WERI-Rb-1 (cell line): ENCODE measurements at regions not wholly inside any gene's neighbourhood (a gene's known extent, or its start where the extent isn't known, plus 50 kb on each side); places are given as distances from the start of the nearest gene placed in this dataset.

Experiments used
- DNase-seq: peaks from one replicate; pipeline ENCODE4 v3.0.0-alpha.2; 2020
- H3K27ac ChIP-seq: fragments of 250-450 bp; sonication (Bioruptor Pico); 2 replicates; pipeline ENCODE4 v1.5.1; 2020; ENCODE audit warnings: mild to moderate bottlenecking, moderate library complexity
- H3K27me3 ChIP-seq: fragments of 250-450 bp; sonication (Bioruptor Pico); 2 replicates; pipeline ENCODE4 v1.5.1; 2021; ENCODE audit warnings: mild to moderate bottlenecking, low read depth, moderate library complexity; ENCODE audit not compliant: insufficient read depth, severe bottlenecking
- H3K36me3 ChIP-seq: fragments of 250-450 bp; sonication (Bioruptor Pico); 2 replicates; pipeline ENCODE4 v1.5.1; 2020; ENCODE audit warnings: mild to moderate bottlenecking, moderate library complexity
- H3K4me3 ChIP-seq: 2 replicates; pipeline ENCODE4 v1.5.1; 2011; ENCODE audit warnings: low read depth, mild to moderate bottlenecking, control low read depth, low read length
- H3K9me3 ChIP-seq: fragments of 250-450 bp; sonication (Bioruptor Pico); 2 replicates; pipeline ENCODE4 v1.5.1; 2021; ENCODE audit warnings: mild to moderate bottlenecking, moderate library complexity; ENCODE audit not compliant: severe bottlenecking
- TF ChIP-seq, protein P1 (sequence below): IDR thresholded peaks from 2 replicates; pipeline ENCODE4 v1.5.1; 2011; ENCODE audit warnings: low read depth, mild to moderate bottlenecking, control low read depth, inconsistent platforms, low read length

DNA sequence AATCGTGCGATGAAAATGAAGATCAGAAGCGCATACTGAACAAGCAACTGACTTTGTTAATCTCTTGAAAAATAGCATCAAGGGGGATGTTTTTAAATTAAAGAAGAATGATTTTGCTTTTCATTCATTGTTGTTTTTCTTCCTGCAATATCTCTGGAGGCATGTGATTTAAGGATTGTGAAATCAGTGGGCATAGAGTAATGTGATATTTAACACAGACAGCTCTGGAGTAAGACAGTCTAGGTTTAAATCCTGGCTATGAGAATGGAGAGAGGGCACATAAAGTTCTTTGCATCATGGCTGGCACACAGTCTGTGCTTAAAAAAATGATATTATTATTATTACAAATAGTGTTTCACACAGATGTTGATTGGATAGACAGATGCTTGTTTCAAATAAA is 243.1 kb upstream of the NBEA start:
- Histone ChIP-seq H3K4me3 (no peak overlapping the region), H3K27me3 (no peaks in the 10 kb centered on the region), H3K27ac (no peak overlapping the region), H3K36me3 (no peaks in the 10 kb centered on the region), H3K9me3 (no peaks in the 10 kb centered on the region)
- TF ChIP-seq, protein P1, sequence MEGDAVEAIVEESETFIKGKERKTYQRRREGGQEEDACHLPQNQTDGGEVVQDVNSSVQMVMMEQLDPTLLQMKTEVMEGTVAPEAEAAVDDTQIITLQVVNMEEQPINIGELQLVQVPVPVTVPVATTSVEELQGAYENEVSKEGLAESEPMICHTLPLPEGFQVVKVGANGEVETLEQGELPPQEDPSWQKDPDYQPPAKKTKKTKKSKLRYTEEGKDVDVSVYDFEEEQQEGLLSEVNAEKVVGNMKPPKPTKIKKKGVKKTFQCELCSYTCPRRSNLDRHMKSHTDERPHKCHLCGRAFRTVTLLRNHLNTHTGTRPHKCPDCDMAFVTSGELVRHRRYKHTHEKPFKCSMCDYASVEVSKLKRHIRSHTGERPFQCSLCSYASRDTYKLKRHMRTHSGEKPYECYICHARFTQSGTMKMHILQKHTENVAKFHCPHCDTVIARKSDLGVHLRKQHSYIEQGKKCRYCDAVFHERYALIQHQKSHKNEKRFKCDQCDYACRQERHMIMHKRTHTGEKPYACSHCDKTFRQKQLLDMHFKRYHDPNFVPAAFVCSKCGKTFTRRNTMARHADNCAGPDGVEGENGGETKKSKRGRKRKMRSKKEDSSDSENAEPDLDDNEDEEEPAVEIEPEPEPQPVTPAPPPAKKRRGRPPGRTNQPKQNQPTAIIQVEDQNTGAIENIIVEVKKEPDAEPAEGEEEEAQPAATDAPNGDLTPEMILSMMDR: no peak
- no peak for DNase-seq

DNA sequence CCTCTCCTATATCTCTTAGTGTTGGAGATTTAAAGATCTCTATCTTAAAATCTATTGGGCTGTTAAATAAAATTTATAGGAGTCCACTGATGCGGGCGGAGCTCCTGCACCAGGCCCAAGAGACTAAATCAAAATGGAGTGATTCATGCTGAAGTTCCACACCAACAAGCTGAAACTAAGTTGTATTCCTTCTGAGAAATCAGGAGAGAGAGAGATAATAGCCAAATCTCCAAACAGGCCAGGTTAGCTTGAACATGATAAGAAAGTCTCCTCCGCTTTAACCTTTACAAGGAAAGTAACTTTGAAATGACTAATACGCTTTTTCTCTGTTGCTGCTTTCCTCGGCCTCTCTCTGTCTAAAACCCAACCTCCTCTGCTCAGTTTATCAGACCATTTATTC is 241.9 kb upstream of the NBEA start:
- H3K27ac ChIP-seq: no peak overlapping the region
- no peak for DNase-seq
- no peaks in the 10 kb centered on the region for H3K36me3 ChIP-seq
- no peaks in the 10 kb centered on the region for H3K27me3 ChIP-seq
- H3K9me3 ChIP-seq: no peaks in the 10 kb centered on the region
- H3K4me3 ChIP-seq: no peak overlapping the region
- TF ChIP-seq, protein P1: no peak

DNA sequence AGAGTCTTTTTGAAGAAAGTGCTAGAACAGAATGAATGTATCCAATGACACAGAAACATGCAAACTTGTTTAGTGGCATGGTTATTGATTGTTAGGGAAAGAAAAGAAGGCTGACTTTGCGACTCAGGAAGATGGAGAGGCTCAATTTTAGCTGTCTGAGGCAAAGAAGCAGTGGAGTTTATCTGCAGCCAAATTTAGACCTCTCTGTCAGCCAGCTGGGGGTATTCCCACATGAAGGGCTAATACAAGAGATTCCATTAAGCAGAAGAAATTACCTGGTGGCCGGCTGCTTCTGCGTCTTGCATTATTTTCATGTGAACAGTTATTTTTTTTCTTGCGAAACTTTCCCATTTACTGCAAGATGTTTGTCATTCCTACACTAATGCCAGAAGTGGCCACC is 240.2 kb upstream of the NBEA start:
- Histone ChIP-seq H3K36me3 (no peaks in the 10 kb centered on the region), H3K27ac (no peak overlapping the region), H3K9me3 (no peaks in the 10 kb centered on the region), H3K27me3 (no peaks in the 10 kb centered on the region), H3K4me3 (no peak overlapping the region)
- DNase-seq: no peak
- TF ChIP-seq, protein P1: no peak

DNA sequence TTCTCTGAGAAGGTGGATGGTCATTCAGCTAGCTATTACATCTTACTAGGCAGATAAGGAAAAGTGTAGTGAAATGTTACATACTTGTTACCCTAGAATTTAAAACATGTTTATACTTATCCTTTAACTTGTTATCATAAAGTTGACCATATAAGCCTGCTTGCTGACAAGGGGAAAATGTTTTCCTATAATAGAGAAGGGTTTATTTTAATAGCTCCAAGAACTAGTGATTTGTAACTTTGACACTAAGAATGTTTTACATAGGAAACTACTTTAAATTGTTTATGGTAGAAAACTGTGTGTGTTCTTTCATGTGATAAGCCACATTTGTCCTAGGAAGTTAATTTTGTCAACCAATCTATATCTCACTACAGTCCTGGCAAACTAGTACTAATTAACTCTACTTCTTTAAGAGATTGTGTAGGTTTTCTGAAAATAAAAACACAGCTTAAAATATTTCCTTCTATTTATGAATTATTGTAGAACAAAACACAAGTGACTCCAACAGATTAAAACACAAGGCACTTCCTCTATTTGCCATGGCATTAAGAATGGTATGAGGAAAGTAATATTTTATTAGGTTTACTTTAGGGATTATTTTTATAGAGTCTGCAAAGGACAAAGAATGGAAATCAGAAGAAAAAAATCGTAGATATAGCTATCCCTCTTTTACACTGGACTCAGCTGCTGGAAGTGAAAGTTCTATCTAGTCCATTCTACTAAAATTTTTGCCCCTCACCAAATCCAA is 233.3 kb upstream of the NBEA start:
- no peaks in the 10 kb centered on the region for H3K27me3 ChIP-seq
- no peaks in the 10 kb centered on the region for H3K9me3 ChIP-seq
- no peaks in the 10 kb centered on the region for H3K36me3 ChIP-seq
- TF ChIP-seq, protein P1: no peak
- no peak overlapping the region for H3K4me3 ChIP-seq
- no peak overlapping the region for H3K27ac ChIP-seq
- DNase-seq: no peak

DNA sequence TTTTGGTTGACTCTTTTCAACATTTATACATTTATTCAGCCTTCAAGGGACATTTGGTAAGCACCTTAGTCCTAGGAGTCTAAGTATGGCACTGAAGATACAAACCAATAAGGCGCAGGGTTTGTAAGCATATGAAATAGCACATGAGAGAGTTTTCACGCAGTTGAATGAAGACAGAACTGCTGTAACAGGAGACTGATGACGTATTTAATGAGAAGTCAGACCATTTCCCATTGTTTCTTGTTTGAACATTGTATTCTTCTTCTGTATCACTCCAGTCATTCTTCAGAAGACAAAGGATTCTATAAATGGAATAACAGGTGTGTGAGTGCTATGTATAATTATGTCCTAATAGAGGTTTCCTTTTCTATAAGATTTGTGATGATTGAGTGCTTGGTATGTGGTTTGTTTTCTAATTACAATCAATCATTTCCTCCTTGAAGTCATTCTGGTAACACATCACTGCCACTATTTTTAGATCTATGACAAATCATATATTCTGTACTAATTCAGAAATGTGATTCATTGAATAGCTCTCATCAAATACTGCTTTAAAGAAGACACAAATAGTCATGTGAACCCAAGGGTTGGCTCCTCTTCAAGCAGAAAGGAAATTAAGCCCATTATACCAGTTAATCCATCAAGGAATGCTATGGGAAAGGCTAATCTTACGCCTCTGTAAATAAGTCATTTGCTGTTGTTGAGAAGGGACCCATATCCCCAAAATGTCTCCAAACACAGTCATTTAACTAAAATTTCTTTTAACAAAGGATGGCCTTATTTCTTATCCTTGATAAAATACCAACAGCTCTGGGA is 222.8 kb upstream of the NBEA start:
- no peak for DNase-seq
- H3K27me3 ChIP-seq: no peaks in the 10 kb centered on the region
- no peak overlapping the region for H3K4me3 ChIP-seq
- no peaks in the 10 kb centered on the region for H3K9me3 ChIP-seq
- no peak overlapping the region for H3K27ac ChIP-seq
- no peaks in the 10 kb centered on the region for H3K36me3 ChIP-seq
- TF ChIP-seq, protein P1: no peak
